AG09319 (cell line): ENCODE measurements at regions not wholly inside any gene's neighbourhood (a gene's known extent, or its start where the extent isn't known, plus 50 kb on each side); places are given as distances from the start of the nearest gene placed in this dataset.

ENCODE experiments used
- DNase-seq: peaks from one replicate; pipeline ENCODE4 v3.0.0-alpha.2; 2010; ENCODE audit warnings: low read depth; ENCODE audit errors: extremely low read depth
- CTCF ChIP-seq: IDR thresholded peaks from 2 replicates; pipeline ENCODE4 v1.5.1; 2011; ENCODE audit warnings: low read depth, mild to moderate bottlenecking, inconsistent platforms, low read length, moderate library complexity

- DNase-seq: no peak
- TF ChIP-seq CTCF: no peak
These were observed 986.3 kb downstream of the TFAP2A start for GRCh38 chr6:9428421-9429172.

GRCh38 chr6:9422138-9422537, 986.8 kb upstream of the SLC35B3 start:
- no peak for TF ChIP-seq CTCF
- DNase-seq: no peak

GRCh38 chr6:9420316-9421015, 985.1 kb upstream of the SLC35B3 start:
- no peak for TF ChIP-seq CTCF
- no peak for DNase-seq

GRCh38 chr6:9417400-9417799, 982.1 kb upstream of the SLC35B3 start:
- no peak for DNase-seq
- no peak for TF ChIP-seq CTCF

- peak; percentile 50 for TF ChIP-seq CTCF
- DNase-seq: no peak
These were observed 977.7 kb upstream of the SLC35B3 start for GRCh38 chr6:9412951-9413559.

GRCh38 chr6:9409126-9409525, 973.8 kb upstream of the SLC35B3 start:
- TF ChIP-seq CTCF: no peak
- DNase-seq: no peak
